SK-N-SH (cell line): ENCODE measurements at regions not wholly inside any gene's neighbourhood (a gene's known extent, or its start where the extent isn't known, plus 50 kb on each side); places are given as distances from the start of the nearest gene placed in this dataset.

Experiments
- GABPA ChIP-seq: IDR thresholded peaks from 2 replicates; pipeline ENCODE4 v1.4.0; 2012; ENCODE audit warnings: low read depth, mild to moderate bottlenecking
- MXI1 ChIP-seq: IDR thresholded peaks from 2 replicates; pipeline ENCODE4 v1.6.1; 2012; ENCODE audit warnings: mild to moderate bottlenecking, low read depth, low read length, improper control_type of control experiment
- NFIC ChIP-seq: IDR thresholded peaks from 2 replicates; pipeline ENCODE4 v1.4.0; 2012; ENCODE audit warnings: borderline replicate concordance
- POLR2AphosphoS5 ChIP-seq: IDR thresholded peaks from 2 replicates; pipeline ENCODE4 v1.6.1; 2012; ENCODE audit warnings: low read depth, low read length
- TEAD4 ChIP-seq: IDR thresholded peaks from 2 replicates; pipeline ENCODE4 v1.4.0; 2012; ENCODE audit warnings: mild to moderate bottlenecking, borderline replicate concordance; ENCODE audit not compliant: insufficient read depth
- TF ChIP-seq, protein P1 (sequence below): fragments of 200-600 bp; sonication (generic); IDR thresholded peaks from 2 replicates; pipeline ENCODE4 v1.6.1; 2017; ENCODE audit warnings: antibody characterized with exemption, mild to moderate bottlenecking, moderate library complexity
- TF ChIP-seq, protein P2 (sequence below): IDR thresholded peaks from 2 replicates; pipeline ENCODE4 v1.4.0; 2012; ENCODE audit warnings: low read depth, borderline replicate concordance

DNA sequence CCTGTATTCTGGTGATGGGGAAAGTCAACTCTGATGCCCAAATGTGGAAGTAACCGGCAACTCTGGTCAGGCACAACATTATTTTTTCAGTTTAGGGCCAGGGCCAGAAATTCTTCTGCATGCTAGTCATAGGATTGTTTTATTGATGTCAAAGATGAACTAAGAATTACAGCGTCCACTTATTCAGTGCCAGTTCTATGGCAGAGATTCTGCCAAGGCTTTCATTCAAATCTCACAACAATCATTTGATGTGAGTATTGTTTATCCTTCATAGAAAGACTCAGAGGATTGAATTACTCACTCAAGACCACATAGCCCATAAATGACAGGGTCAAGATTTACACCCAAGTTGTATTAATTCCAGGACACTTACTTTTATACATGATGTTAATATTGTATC is 87.7 kb downstream of the TMPRSS5 start:
- TF ChIP-seq, protein P1, sequence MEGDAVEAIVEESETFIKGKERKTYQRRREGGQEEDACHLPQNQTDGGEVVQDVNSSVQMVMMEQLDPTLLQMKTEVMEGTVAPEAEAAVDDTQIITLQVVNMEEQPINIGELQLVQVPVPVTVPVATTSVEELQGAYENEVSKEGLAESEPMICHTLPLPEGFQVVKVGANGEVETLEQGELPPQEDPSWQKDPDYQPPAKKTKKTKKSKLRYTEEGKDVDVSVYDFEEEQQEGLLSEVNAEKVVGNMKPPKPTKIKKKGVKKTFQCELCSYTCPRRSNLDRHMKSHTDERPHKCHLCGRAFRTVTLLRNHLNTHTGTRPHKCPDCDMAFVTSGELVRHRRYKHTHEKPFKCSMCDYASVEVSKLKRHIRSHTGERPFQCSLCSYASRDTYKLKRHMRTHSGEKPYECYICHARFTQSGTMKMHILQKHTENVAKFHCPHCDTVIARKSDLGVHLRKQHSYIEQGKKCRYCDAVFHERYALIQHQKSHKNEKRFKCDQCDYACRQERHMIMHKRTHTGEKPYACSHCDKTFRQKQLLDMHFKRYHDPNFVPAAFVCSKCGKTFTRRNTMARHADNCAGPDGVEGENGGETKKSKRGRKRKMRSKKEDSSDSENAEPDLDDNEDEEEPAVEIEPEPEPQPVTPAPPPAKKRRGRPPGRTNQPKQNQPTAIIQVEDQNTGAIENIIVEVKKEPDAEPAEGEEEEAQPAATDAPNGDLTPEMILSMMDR: no peak
- TF ChIP-seq, protein P2, sequence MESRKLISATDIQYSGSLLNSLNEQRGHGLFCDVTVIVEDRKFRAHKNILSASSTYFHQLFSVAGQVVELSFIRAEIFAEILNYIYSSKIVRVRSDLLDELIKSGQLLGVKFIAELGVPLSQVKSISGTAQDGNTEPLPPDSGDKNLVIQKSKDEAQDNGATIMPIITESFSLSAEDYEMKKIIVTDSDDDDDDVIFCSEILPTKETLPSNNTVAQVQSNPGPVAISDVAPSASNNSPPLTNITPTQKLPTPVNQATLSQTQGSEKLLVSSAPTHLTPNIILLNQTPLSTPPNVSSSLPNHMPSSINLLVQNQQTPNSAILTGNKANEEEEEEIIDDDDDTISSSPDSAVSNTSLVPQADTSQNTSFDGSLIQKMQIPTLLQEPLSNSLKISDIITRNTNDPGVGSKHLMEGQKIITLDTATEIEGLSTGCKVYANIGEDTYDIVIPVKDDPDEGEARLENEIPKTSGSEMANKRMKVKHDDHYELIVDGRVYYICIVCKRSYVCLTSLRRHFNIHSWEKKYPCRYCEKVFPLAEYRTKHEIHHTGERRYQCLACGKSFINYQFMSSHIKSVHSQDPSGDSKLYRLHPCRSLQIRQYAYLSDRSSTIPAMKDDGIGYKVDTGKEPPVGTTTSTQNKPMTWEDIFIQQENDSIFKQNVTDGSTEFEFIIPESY: no peak
- TF ChIP-seq POLR2AphosphoS5 (no peak), NFIC (no peak), MXI1 (no peak), TEAD4 (no peak), GABPA (no peak)
